Body of pancreas (tissue), 4 donors: ENCODE measurements at regions not wholly inside any gene's neighbourhood (a gene's known extent, or its start where the extent isn't known, plus 50 kb on each side); places are given as distances from the start of the nearest gene placed in this dataset.

Experiments used
- ATAC-seq: fragments of 150-250 bp; one replicate; pipeline ENCODE4 v1.9.1; 2016
- DNase-seq, 4 donors: peaks; one replicate each; pipeline ENCODE4 v3.0.0-alpha.2; 2019
- H3K27ac ChIP-seq, 4 donors: fragments of 200-600 bp; sonication (generic); 1 replicate in 3 of 4; 2 replicates in 1 of 4; pipeline versions ENCODE4 v1.5.1 to v1.6.1; 2016 to 2019; ENCODE audit warnings: mild to moderate bottlenecking in 1 of 4, mixed read lengths in 1 of 4, moderate library complexity in 1 of 4
- H3K27me3 ChIP-seq, 2 donors: fragments of 200-600 bp; sonication (generic); one replicate each; pipeline ENCODE4 v1.6.0; 2016; ENCODE audit warnings: mild to moderate bottlenecking in 1 of 2
- H3K36me3 ChIP-seq, 2 donors: fragments of 200-600 bp; sonication (generic); replicated peaks in 1 of 2; 2 replicates each; pipeline ENCODE4 v1.5.1; 2016; ENCODE audit warnings: low read depth in 2 of 2; ENCODE audit not compliant: insufficient read depth in 1 of 2
- H3K4me1 ChIP-seq: fragments of 200-600 bp; sonication (generic); one replicate; pipeline ENCODE4 v1.6.0; 2016
- H3K4me3 ChIP-seq, 2 donors: fragments of 200-600 bp; sonication (generic); 1 replicate in 1 of 2; 2 replicates in 1 of 2; pipeline ENCODE4 v1.5.1; 2016 to 2019
- H3K9me3 ChIP-seq, 3 donors: fragments of 200-600 bp; sonication (generic); 1 replicate in 2 of 3; 2 replicates in 1 of 3; pipeline ENCODE4 v1.5.1; 2016
- POLR2A ChIP-seq, 3 donors: fragments of 450-650 bp; IDR thresholded peaks; one replicate each; pipeline ENCODE4 v1.6.1; 2016; ENCODE audit warnings: antibody characterized with exemption in 3 of 3, mild to moderate bottlenecking in 2 of 3
- WGBS, 2 donors: methylation state at CpG; one replicate each; pipeline ENCODE4 v1.1.5; 2017; 5-methylcytosine and 5-hydroxymethylcytosine counted together
- intact Hi-C: fragments of 100-400 bp; cut with DNase I; formaldehyde crosslinking; loops from one replicate; pipeline ENCODE4 v1.15.1; 2023
- TF ChIP-seq, protein P1 (sequence below), 7 experiments: fragments of 450-650 bp in 4 of 7; fragments of 200-600 bp in 3 of 7; sonication (generic) in 3 of 7; IDR thresholded peaks; one replicate each; pipeline ENCODE4 v1.5.1; 2016 to 2019; ENCODE audit warnings: antibody characterized with exemption in 7 of 7

DNA sequence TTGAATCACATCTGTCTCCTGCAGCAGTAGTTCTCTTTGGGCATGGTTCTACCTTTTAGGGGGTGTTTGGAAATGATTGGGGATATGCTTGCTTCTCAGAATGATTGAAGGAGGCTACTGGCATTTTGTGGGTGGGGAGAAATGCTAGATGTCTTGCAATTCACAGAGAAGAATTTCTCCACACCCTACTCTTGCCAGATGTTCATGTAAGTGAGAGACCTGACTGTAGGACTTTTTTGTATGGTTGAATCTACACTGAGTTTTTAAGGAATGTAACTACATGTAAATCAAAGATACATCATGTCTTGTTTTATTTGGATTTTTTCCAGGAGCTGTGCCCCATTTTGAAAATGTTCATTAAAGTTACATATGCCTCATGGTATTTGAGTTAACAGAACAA lies 311.9 kb downstream of the PRDM2 start:
- intact Hi-C loops = no loop called here
- Histone ChIP-seq H3K27ac (no peak overlapping the region), H3K9me3 (peaks cover 0 to 5% (median 0%) of the 10 kb centered on the region in 3 donors), H3K36me3 (no peaks in the 10 kb centered on the region), H3K4me3 (no peak overlapping the region), H3K4me1 (peaks cover 2% of the 10 kb centered on the region), H3K27me3 (no peaks in the 10 kb centered on the region)
- TF ChIP-seq POLR2A (IDR thresholded peaks at IDR 0.05) = no peak
- TF ChIP-seq, protein P1, sequence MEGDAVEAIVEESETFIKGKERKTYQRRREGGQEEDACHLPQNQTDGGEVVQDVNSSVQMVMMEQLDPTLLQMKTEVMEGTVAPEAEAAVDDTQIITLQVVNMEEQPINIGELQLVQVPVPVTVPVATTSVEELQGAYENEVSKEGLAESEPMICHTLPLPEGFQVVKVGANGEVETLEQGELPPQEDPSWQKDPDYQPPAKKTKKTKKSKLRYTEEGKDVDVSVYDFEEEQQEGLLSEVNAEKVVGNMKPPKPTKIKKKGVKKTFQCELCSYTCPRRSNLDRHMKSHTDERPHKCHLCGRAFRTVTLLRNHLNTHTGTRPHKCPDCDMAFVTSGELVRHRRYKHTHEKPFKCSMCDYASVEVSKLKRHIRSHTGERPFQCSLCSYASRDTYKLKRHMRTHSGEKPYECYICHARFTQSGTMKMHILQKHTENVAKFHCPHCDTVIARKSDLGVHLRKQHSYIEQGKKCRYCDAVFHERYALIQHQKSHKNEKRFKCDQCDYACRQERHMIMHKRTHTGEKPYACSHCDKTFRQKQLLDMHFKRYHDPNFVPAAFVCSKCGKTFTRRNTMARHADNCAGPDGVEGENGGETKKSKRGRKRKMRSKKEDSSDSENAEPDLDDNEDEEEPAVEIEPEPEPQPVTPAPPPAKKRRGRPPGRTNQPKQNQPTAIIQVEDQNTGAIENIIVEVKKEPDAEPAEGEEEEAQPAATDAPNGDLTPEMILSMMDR (IDR thresholded peaks at IDR 0.05) = no peak
- no peak for DNase-seq
- no peak for ATAC-seq

DNA sequence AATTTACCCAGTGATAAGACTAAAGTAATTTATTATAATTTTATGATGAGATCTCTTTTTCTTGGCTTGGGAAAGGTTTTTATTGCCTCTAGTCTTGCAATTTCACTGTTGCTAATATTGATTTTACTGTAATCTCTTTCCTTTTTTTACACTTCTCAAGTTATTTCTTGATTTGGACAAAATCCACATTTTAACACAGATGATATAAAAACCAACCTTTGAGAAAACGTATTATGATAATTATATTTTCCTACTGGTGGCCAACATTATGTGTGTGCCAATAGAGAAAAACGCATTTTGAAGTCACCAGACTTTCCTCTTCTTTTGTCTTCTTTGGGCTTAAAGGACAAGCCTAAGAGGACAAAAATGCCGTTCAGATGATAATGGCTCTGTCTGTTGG lies 314.9 kb downstream of the PRDM2 start:
- WGBS, 2 donors = 40 to 42% methylated on average over 3 of the region's 3 CpGs
- ATAC-seq (no peak), DNase-seq (no peak)
- Histone ChIP-seq H3K4me3 (no peak overlapping the region), H3K4me1 (peaks cover 14% of the 10 kb centered on the region), H3K36me3 (no peaks in the 10 kb centered on the region), H3K27me3 (no peaks in the 10 kb centered on the region), H3K27ac (no peak overlapping the region), H3K9me3 (no peaks in the 10 kb centered on the region)
- TF ChIP-seq, protein P1 (IDR thresholded peaks at IDR 0.05) = no peak
- TF ChIP-seq POLR2A (IDR thresholded peaks at IDR 0.05) = no peak
- intact Hi-C loops = no loop called here

DNA sequence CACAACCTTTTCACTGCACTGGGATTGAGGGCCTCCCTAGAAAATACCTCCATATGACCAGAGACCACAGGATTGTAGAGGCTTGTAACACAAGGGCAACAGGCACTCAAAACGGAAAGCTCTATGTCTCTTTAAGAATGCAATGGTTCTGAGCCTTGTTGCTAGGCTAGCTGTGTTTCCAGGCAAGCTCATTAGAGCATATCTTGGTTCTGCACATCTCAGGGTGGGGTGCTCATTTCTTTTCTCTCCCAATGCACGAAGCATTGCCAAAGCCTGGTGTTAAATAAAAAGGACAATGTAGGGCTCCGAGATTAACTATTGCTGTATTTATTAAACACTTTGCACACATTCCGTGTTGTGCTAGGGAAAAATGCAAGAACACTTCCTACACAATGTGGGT lies 315.9 kb downstream of the PRDM2 start:
- intact Hi-C loops = no loop called here
- DNase-seq (no peak), ATAC-seq (no peak)
- H3K4me3 ChIP-seq = no peak overlapping the region
- no peaks in the 10 kb centered on the region for H3K27me3 ChIP-seq
- H3K27ac ChIP-seq = no peak overlapping the region
- peaks cover 14% of the 10 kb centered on the region for H3K4me1 ChIP-seq
- no peaks in the 10 kb centered on the region for H3K9me3 ChIP-seq
- no peaks in the 10 kb centered on the region for H3K36me3 ChIP-seq
- 62 to 64% methylated on average over 4 of the region's 4 CpGs for WGBS, 2 donors
- TF ChIP-seq, protein P1 (IDR thresholded peaks at IDR 0.05) = no peak
- no peak for TF ChIP-seq POLR2A (IDR thresholded peaks at IDR 0.05)

DNA sequence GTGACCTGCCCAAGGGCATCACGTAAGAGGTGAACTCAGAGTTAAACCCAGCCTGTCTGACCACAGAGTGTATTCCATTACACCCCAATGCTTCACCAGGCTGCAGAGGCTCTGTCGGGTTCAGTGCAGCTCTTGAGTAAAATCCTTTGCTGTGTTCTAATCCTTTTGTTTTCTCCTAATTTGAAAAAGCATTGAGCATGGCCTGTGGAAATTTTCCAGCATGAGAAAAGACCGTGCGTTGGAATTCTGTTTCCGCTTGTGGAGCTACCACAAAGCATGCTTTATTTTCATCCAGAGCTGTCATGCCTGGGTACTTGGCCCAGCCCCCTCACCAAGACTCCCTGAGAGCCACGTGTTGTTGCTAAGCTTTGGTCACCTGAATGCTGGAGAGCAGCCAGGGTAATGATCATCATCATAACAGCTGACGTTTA lies 317.6 kb downstream of the PRDM2 start:
- Histone ChIP-seq H3K4me1 (peaks cover 14% of the 10 kb centered on the region), H3K4me3 (no peak overlapping the region), H3K36me3 (no peaks in the 10 kb centered on the region), H3K27ac (peak overlapping the region; percentile 14 to 71 (median 68)), H3K9me3 (no peaks in the 10 kb centered on the region), H3K27me3 (no peaks in the 10 kb centered on the region)
- TF ChIP-seq POLR2A (IDR thresholded peaks at IDR 0.05) = no peak
- TF ChIP-seq, protein P1 (IDR thresholded peaks at IDR 0.05) = no peak
- intact Hi-C loops = no loop called here
- peak; percentile 93 for ATAC-seq
- peak; percentile 48 to 70 (median 68) for DNase-seq
- 21 to 26% methylated on average over 7 of the region's 7 CpGs for WGBS, 2 donors

DNA sequence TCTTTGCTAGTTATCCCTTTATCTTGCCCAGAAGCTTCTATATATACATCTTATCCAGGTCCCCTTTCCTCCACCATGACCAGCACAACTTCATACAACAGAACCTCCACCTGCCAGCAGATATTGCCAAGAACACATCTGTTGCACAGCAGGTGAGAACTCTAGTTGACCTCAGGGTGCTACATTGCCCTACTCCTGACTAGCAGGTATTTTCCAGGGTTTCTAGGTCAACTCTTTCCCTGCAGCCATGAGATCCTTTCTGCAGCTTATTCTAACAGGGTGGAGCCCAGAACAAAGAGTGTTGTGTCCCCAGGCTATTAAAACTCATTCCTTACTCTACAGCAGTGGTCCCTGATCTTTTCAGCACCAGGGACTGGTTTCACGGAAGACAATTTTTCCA lies 319.5 kb downstream of the PRDM2 start:
- ATAC-seq (no peak), DNase-seq (no peak)
- 93 to 96% methylated on average over 1 of the region's 1 CpG for WGBS, 2 donors
- TF ChIP-seq, protein P1 (IDR thresholded peaks at IDR 0.05) = no peak
- TF ChIP-seq POLR2A (IDR thresholded peaks at IDR 0.05) = no peak
- Histone ChIP-seq H3K36me3 (no peaks in the 10 kb centered on the region), H3K9me3 (no peaks in the 10 kb centered on the region), H3K4me1 (peaks cover 14% of the 10 kb centered on the region), H3K4me3 (no peak overlapping the region), H3K27ac (no peak overlapping the region), H3K27me3 (no peaks in the 10 kb centered on the region)
- intact Hi-C loops = no loop called here
